Osteoblast (primary cell): ENCODE measurements at regions not wholly inside any gene's neighbourhood (a gene's known extent, or its start where the extent isn't known, plus 50 kb on each side); places are given as distances from the start of the nearest gene placed in this dataset.
A peak's percentile ranks its signal among the peaks of the same experiment; 100 is the strongest.

ENCODE experiments used
- DNase-seq: peaks from one replicate; pipeline ENCODE4 v3.0.0; 2011; ENCODE audit warnings: low spot score, mixed read lengths; ENCODE audit not compliant: insufficient read length; ENCODE audit errors: missing footprints
- H2AFZ ChIP-seq: 2 replicates; pipeline ENCODE4 v1.6.0; 2011; ENCODE audit warnings: mild to moderate bottlenecking, low read length
- H3K27ac ChIP-seq: 2 replicates; pipeline ENCODE4 v1.5.1; 2011; ENCODE audit warnings: mild to moderate bottlenecking, low read depth, low read length, moderate library complexity
- H3K27me3 ChIP-seq: 2 replicates; pipeline ENCODE4 v1.6.0; 2012; ENCODE audit warnings: mild to moderate bottlenecking, control low read depth, inconsistent platforms, low read length, moderate library complexity; ENCODE audit not compliant: insufficient read depth
- H3K36me3 ChIP-seq: 2 replicates; pipeline ENCODE4 v1.5.1; 2011; ENCODE audit warnings: mild to moderate bottlenecking, low read length, control low read depth, moderate library complexity; ENCODE audit not compliant: insufficient read depth
- H3K4me1 ChIP-seq: 2 replicates; pipeline ENCODE4 v1.5.1; 2011; ENCODE audit warnings: mild to moderate bottlenecking, low read length, control low read depth, moderate library complexity; ENCODE audit not compliant: insufficient read depth
- H3K4me2 ChIP-seq: 2 replicates; pipeline ENCODE4 v1.6.0; 2011; ENCODE audit warnings: mild to moderate bottlenecking, low read length; ENCODE audit not compliant: insufficient read depth
- H3K4me3 ChIP-seq: fragments of 200-600 bp; sonication (generic); 3 replicates; pipeline ENCODE4 v1.5.1; 2012; ENCODE audit warnings: mild to moderate bottlenecking, low read length, inconsistent platforms; ENCODE audit not compliant: insufficient read depth
- H3K79me2 ChIP-seq: 2 replicates; pipeline ENCODE4 v1.6.0; 2012; ENCODE audit warnings: mild to moderate bottlenecking, low read length, control low read depth, inconsistent platforms; ENCODE audit not compliant: insufficient read depth
- H3K9me3 ChIP-seq: 2 replicates; pipeline ENCODE4 v1.5.1; 2011; ENCODE audit warnings: low read depth, low read length, control low read depth
- H4K20me1 ChIP-seq: 2 replicates; pipeline ENCODE4 v1.6.0; 2012; ENCODE audit warnings: mild to moderate bottlenecking, low read length, control low read depth; ENCODE audit not compliant: insufficient read depth
- CTCF ChIP-seq: IDR thresholded peaks from 2 replicates; pipeline ENCODE4 v1.5.1; 2011; ENCODE audit warnings: mild to moderate bottlenecking, low read depth, low read length, moderate library complexity; ENCODE audit errors: extremely low read depth

- no peaks in the 10 kb centered on the region for H3K36me3 ChIP-seq
- no peak overlapping the region for H3K4me2 ChIP-seq
- no peaks in the 10 kb centered on the region for H3K9me3 ChIP-seq
- no peak overlapping the region for H3K4me3 ChIP-seq
- no peaks in the 10 kb centered on the region for H4K20me1 ChIP-seq
- no peak for TF ChIP-seq CTCF
- H3K4me1 ChIP-seq = peaks cover 16% of the 10 kb centered on the region
- peak overlapping the region; percentile 74 for H2AFZ ChIP-seq
- H3K27ac ChIP-seq = peak overlapping the region; percentile 79
- H3K27me3 ChIP-seq = peaks cover 4% of the 10 kb centered on the region
- DNase-seq = peak; percentile 73
- H3K79me2 ChIP-seq = no peaks in the 10 kb centered on the region
Observed at GRCh38 chr18:79587779-79588635, 91.6 kb upstream of the CTDP1 start.

GRCh38 chr18:79588636-79589481, 90.7 kb upstream of the CTDP1 start:
- H3K4me1 ChIP-seq = peaks cover 16% of the 10 kb centered on the region
- no peaks in the 10 kb centered on the region for H3K9me3 ChIP-seq
- H3K27ac ChIP-seq = peak overlapping the region; percentile 79
- H3K27me3 ChIP-seq = peaks cover 8% of the 10 kb centered on the region
- no peaks in the 10 kb centered on the region for H3K36me3 ChIP-seq
- H3K4me2 ChIP-seq = peak overlapping the region; percentile 48
- no peaks in the 10 kb centered on the region for H3K79me2 ChIP-seq
- TF ChIP-seq CTCF = no peak
- no peaks in the 10 kb centered on the region for H4K20me1 ChIP-seq
- H2AFZ ChIP-seq = peak overlapping the region; percentile 74
- DNase-seq = peak; percentile 98
- no peak overlapping the region for H3K4me3 ChIP-seq

- Histone ChIP-seq H3K4me3 (no peak overlapping the region), H3K9me3 (no peaks in the 10 kb centered on the region), H3K27ac (peak overlapping the region; percentile 79), H4K20me1 (no peaks in the 10 kb centered on the region), H3K36me3 (no peaks in the 10 kb centered on the region), H3K4me1 (peaks cover 16% of the 10 kb centered on the region), H3K4me2 (peak overlapping the region; percentile 48), H3K27me3 (peaks cover 16% of the 10 kb centered on the region), H3K79me2 (no peaks in the 10 kb centered on the region), H2AFZ (no peak overlapping the region)
- DNase-seq = peak; percentile 84
- TF ChIP-seq CTCF = no peak
Observed at GRCh38 chr18:79589601-79590091, 90.0 kb upstream of the CTDP1 start.
